ENCODE measurements at regions not wholly inside any gene's neighbourhood (a gene's known extent, or its start where the extent isn't known, plus 50 kb on each side); places are given as distances from the start of the nearest gene placed in this dataset.

GRCh38 chr6:51093871-51094270 lies 275.2 kb downstream of the TFAP2B start:
- H3K27ac Mint-ChIP-seq (ENCODE audit: unreplicated experiment), result no peak overlapping the region
- no peaks in the 10 kb centered on the region for H3K27me3 Mint-ChIP-seq (ENCODE audit: unreplicated experiment)
- no peaks in the 10 kb centered on the region for H3K9me3 Mint-ChIP-seq (ENCODE audit: unreplicated experiment)
- no peak for DNase-seq
- H3K36me3 Mint-ChIP-seq (ENCODE audit: unreplicated experiment), result peaks cover 10% of the 10 kb centered on the region
- TF ChIP-seq, protein P1, sequence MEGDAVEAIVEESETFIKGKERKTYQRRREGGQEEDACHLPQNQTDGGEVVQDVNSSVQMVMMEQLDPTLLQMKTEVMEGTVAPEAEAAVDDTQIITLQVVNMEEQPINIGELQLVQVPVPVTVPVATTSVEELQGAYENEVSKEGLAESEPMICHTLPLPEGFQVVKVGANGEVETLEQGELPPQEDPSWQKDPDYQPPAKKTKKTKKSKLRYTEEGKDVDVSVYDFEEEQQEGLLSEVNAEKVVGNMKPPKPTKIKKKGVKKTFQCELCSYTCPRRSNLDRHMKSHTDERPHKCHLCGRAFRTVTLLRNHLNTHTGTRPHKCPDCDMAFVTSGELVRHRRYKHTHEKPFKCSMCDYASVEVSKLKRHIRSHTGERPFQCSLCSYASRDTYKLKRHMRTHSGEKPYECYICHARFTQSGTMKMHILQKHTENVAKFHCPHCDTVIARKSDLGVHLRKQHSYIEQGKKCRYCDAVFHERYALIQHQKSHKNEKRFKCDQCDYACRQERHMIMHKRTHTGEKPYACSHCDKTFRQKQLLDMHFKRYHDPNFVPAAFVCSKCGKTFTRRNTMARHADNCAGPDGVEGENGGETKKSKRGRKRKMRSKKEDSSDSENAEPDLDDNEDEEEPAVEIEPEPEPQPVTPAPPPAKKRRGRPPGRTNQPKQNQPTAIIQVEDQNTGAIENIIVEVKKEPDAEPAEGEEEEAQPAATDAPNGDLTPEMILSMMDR (IDR thresholded peaks at IDR 0.05; ENCODE audit: partially characterized antibody, unreplicated experiment), result no peak
- no peaks in the 10 kb centered on the region for H3K4me1 Mint-ChIP-seq (ENCODE audit: low read depth, unreplicated experiment)
- H3K4me3 Mint-ChIP-seq (ENCODE audit: unreplicated experiment), result no peak overlapping the region

DNA sequence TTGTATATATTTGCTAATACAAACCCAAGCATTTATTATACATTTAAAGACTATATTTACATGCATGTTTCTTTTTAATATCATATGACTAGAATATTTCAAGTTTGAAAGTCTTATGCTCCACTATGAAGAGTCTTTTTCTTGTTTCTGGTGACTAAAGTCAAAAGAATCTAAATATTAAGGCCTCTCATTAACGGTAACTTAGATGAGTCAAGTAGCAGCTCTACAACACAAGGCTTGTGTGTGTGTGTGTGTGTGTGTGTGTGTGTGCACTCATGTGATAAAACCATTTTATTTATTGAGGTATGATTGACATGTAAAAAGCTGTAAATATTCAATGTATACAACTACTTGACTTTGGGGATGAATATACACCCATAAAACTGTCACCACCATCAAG lies 275.6 kb downstream of the TFAP2B start:
- no peak for DNase-seq
- no peaks in the 10 kb centered on the region for H3K9me3 Mint-ChIP-seq (ENCODE audit: unreplicated experiment)
- no peak overlapping the region for H3K27ac Mint-ChIP-seq (ENCODE audit: unreplicated experiment)
- peaks cover 10% of the 10 kb centered on the region for H3K36me3 Mint-ChIP-seq (ENCODE audit: unreplicated experiment)
- no peaks in the 10 kb centered on the region for H3K4me1 Mint-ChIP-seq (ENCODE audit: low read depth, unreplicated experiment)
- TF ChIP-seq, protein P1 (IDR thresholded peaks at IDR 0.05; ENCODE audit: partially characterized antibody, unreplicated experiment), result no peak
- no peaks in the 10 kb centered on the region for H3K27me3 Mint-ChIP-seq (ENCODE audit: unreplicated experiment)
- H3K4me3 Mint-ChIP-seq (ENCODE audit: unreplicated experiment), result no peak overlapping the region

- TF ChIP-seq, protein P1 (IDR thresholded peaks at IDR 0.05; ENCODE audit: partially characterized antibody, unreplicated experiment), result no peak
- Mint-ChIP-seq H3K4me1 (ENCODE audit: low read depth, unreplicated experiment) (no peaks in the 10 kb centered on the region), H3K27me3 (ENCODE audit: unreplicated experiment) (no peaks in the 10 kb centered on the region), H3K9me3 (ENCODE audit: unreplicated experiment) (no peaks in the 10 kb centered on the region), H3K36me3 (ENCODE audit: unreplicated experiment) (no peaks in the 10 kb centered on the region), H3K4me3 (ENCODE audit: unreplicated experiment) (no peak overlapping the region), H3K27ac (ENCODE audit: unreplicated experiment) (no peak overlapping the region)
- no peak for DNase-seq
Measured at GRCh38 chr6:51098246-51098645, 279.6 kb downstream of the TFAP2B start.

- Mint-ChIP-seq H3K4me3 (ENCODE audit: unreplicated experiment) (no peak overlapping the region), H3K27ac (ENCODE audit: unreplicated experiment) (no peak overlapping the region)
Measured at GRCh38 chr6:51098791-51099190, 280.1 kb downstream of the TFAP2B start.

GRCh38 chr6:51099201-51099600 lies 280.5 kb downstream of the TFAP2B start:
- H3K4me3 Mint-ChIP-seq (ENCODE audit: unreplicated experiment), result no peak overlapping the region
- H3K36me3 Mint-ChIP-seq (ENCODE audit: unreplicated experiment), result no peaks in the 10 kb centered on the region
- no peak for DNase-seq
- H3K27me3 Mint-ChIP-seq (ENCODE audit: unreplicated experiment), result no peaks in the 10 kb centered on the region
- no peaks in the 10 kb centered on the region for H3K4me1 Mint-ChIP-seq (ENCODE audit: low read depth, unreplicated experiment)
- TF ChIP-seq, protein P1 (IDR thresholded peaks at IDR 0.05; ENCODE audit: partially characterized antibody, unreplicated experiment), result no peak
- H3K27ac Mint-ChIP-seq (ENCODE audit: unreplicated experiment), result no peak overlapping the region
- H3K9me3 Mint-ChIP-seq (ENCODE audit: unreplicated experiment), result no peaks in the 10 kb centered on the region

More at GRCh38 chr6:51098791-51099190, 280.1 kb downstream of the TFAP2B start:
- Mint-ChIP-seq H3K9me3 (ENCODE audit: unreplicated experiment) (no peaks in the 10 kb centered on the region), H3K4me1 (ENCODE audit: low read depth, unreplicated experiment) (no peaks in the 10 kb centered on the region), H3K27me3 (ENCODE audit: unreplicated experiment) (no peaks in the 10 kb centered on the region), H3K36me3 (ENCODE audit: unreplicated experiment) (no peaks in the 10 kb centered on the region)
- no peak for DNase-seq
- TF ChIP-seq, protein P1 (IDR thresholded peaks at IDR 0.05; ENCODE audit: partially characterized antibody, unreplicated experiment), result no peak

Data from glutamatergic neuron (in vitro differentiated cells).